GM12878 (cell line): ENCODE measurements at regions not wholly inside any gene's neighbourhood (a gene's known extent, or its start where the extent isn't known, plus 50 kb on each side); places are given as distances from the start of the nearest gene placed in this dataset.
A peak's percentile ranks its signal among the peaks of the same experiment; 100 is the strongest.

ENCODE experiments used
- ATAC-seq: fragments of 200-7000 bp; cut with Tn5 transposase; 3 replicates; pipeline ENCODE4 v1.9.1; 2020; ENCODE audit warnings: mild to moderate bottlenecking, moderate library complexity
- BruUV-seq: library from RNA; stranded (reverse); fragments of 400-500 nt; replicated peaks from 2 replicates; lab custom pipeline; 2021; lab: Mats Ljungman, UMichigan
- CTCF ChIA-PET: fragments of 300-600 bp; sonication (Branson Sonifier 250); formaldehyde crosslinking; extraction: SDS; loops from one replicate; lab custom pipeline; 2021; ENCODE audit warnings: inconsistent platforms; lab: Yijun Ruan, JAX
- POLR2A ChIA-PET: fragments of 350-600 bp; formaldehyde crosslinking; extraction: SDS; loops from one replicate; lab custom pipeline; 2021; ENCODE audit warnings: inconsistent platforms; lab: Charles Lee
- RAD21 ChIA-PET: fragments of 300-600 bp; sonication (Branson Sonifier 250); formaldehyde crosslinking; loops from one replicate; lab custom pipeline; 2023; ENCODE audit warnings: antibody characterized with exemption; ENCODE audit not compliant: unreplicated experiment; lab: Charles Lee
- SMC1A ChIA-PET: fragments of 300-600 bp; sonication (Branson Sonifier 250); formaldehyde crosslinking; loops from one replicate; lab custom pipeline; 2023; ENCODE audit not compliant: unreplicated experiment, uncharacterized antibody; lab: Charles Lee
- DNase-seq: peaks from one replicate; pipeline ENCODE4 v3.0.0-alpha.2; 2011; ENCODE audit warnings: low read depth, low spot score
- FAIRE-seq: peaks from 3 replicates; lab custom pipeline; 2011; peaks lifted over from hg19 to GRCh38; lab: Jason Lieb, UNC
- H2AFZ ChIP-seq: 2 replicates; pipeline ENCODE4 v1.6.0; 2011; ENCODE audit warnings: low read depth, low read length, control low read depth; ENCODE audit not compliant: control insufficient read depth
- H3K27ac ChIP-seq: 2 replicates; pipeline ENCODE4 v1.5.1; 2011; ENCODE audit warnings: control low read depth; ENCODE audit not compliant: control insufficient read depth, insufficient read depth
- H3K27me3 ChIP-seq, 2 experiments: replicated peaks in 1 of 2; 2 replicates each; pipeline versions ENCODE4 v1.6.0 to v1.6.1; 2011; ENCODE audit warnings: low read length in 1 of 2; ENCODE audit not compliant: control insufficient read depth in 2 of 2, insufficient read depth in 2 of 2
- H3K36me3 ChIP-seq, 2 experiments: 2 replicates each; pipeline ENCODE4 v1.5.1; 2011; ENCODE audit warnings: low read length in 1 of 2; ENCODE audit not compliant: control insufficient read depth in 2 of 2, insufficient read depth in 2 of 2
- H3K4me1 ChIP-seq: 2 replicates; pipeline ENCODE4 v1.6.1; 2011; ENCODE audit warnings: mild to moderate bottlenecking, low read length, moderate library complexity, mixed read lengths; ENCODE audit not compliant: control insufficient read depth, insufficient read depth
- H3K4me2 ChIP-seq: 2 replicates; pipeline ENCODE4 v1.6.0; 2011; ENCODE audit warnings: control low read depth; ENCODE audit not compliant: control insufficient read depth, insufficient read depth
- H3K4me3 ChIP-seq: fragments of 200-600 bp; sonication (generic); 2 replicates; pipeline ENCODE4 v1.5.1; 2016
- H3K79me2 ChIP-seq: 2 replicates; pipeline ENCODE4 v1.6.0; 2011; ENCODE audit warnings: low read length; ENCODE audit not compliant: control insufficient read depth, insufficient read depth
- H3K9ac ChIP-seq: 2 replicates; pipeline ENCODE4 v1.8.0; 2011; ENCODE audit warnings: low read length, control low read depth, mixed read lengths; ENCODE audit not compliant: control insufficient read depth, insufficient read depth
- H3K9me3 ChIP-seq: replicated peaks from 3 replicates; pipeline ENCODE4 v1.5.1; 2011; ENCODE audit warnings: mild to moderate bottlenecking, low read length; ENCODE audit not compliant: control insufficient read depth, insufficient read depth
- H4K20me1 ChIP-seq: 2 replicates; pipeline ENCODE4 v1.6.0; 2011; ENCODE audit not compliant: control insufficient read depth, insufficient read depth
- ASH2L ChIP-seq: fragments of 300-600, 200-600 bp; sonication (generic); IDR thresholded peaks from 2 replicates; pipeline ENCODE4 v1.6.1; 2017; ENCODE audit warnings: low read depth, mild to moderate bottlenecking, borderline replicate concordance
- PAX8 ChIP-seq: fragments of 450-650 bp; IDR thresholded peaks from 2 replicates; pipeline ENCODE4 v1.6.1; 2017; ENCODE audit warnings: mild to moderate bottlenecking, moderate library complexity
- ZNF384 ChIP-seq: IDR thresholded peaks from 2 replicates; pipeline ENCODE4 v1.6.1; 2012; ENCODE audit warnings: low read depth, mild to moderate bottlenecking, low read length, improper control_type of control experiment, borderline replicate concordance
- WGBS: methylation state at CpG from one replicate; pipeline ENCODE4 v1.1.6; 2016; ENCODE audit warnings: low lambda C conversion rate; ENCODE audit not compliant: insufficient replicate concordance, insufficient coverage; ENCODE audit errors: missing lambda C conversion rate; 5-methylcytosine and 5-hydroxymethylcytosine counted together
- in situ Hi-C: fragments of 300-500 bp; cut with MboI; formaldehyde crosslinking; loops from 9 replicates; pipeline ENCODE4 v1.14.3; 2018; ENCODE audit warnings: mixed read lengths
- intact Hi-C: fragments of 100-400 bp; cut with micrococcal nuclease; formaldehyde crosslinking; loops from one replicate; pipeline ENCODE4 v1.14.2; 2022; ENCODE audit not compliant: unreplicated experiment
- TF ChIP-seq, protein P1 (sequence below): fragments of 450-650 bp; IDR thresholded peaks from 2 replicates; pipeline ENCODE4 v1.6.1; 2017; ENCODE audit warnings: mild to moderate bottlenecking
- TF ChIP-seq, protein P2 (sequence below): fragments of 450-650 bp; IDR thresholded peaks from 2 replicates; pipeline ENCODE4 v1.6.1; 2016; ENCODE audit warnings: mild to moderate bottlenecking, moderate library complexity, borderline replicate concordance

- Histone ChIP-seq H2AFZ (peak overlapping the region; percentile 72), H3K36me3 (no peaks in the 10 kb centered on the region), H3K4me1 (peaks cover 12% of the 10 kb centered on the region; the same call in 1 of the 2 replicates), H3K9me3 (peaks cover 3% of the 10 kb centered on the region), H3K27ac (peak overlapping the region; percentile 74), H4K20me1 (no peaks in the 10 kb centered on the region), H3K4me2 (peak overlapping the region; percentile 66), H3K9ac (peak overlapping the region; percentile 63), H3K27me3 (no peaks in the 10 kb centered on the region), H3K4me3 (peak overlapping the region; percentile 48; the same call in 1 of the 2 replicates), H3K79me2 (peaks cover 24% of the 10 kb centered on the region)
- TF ChIP-seq, protein P1, sequence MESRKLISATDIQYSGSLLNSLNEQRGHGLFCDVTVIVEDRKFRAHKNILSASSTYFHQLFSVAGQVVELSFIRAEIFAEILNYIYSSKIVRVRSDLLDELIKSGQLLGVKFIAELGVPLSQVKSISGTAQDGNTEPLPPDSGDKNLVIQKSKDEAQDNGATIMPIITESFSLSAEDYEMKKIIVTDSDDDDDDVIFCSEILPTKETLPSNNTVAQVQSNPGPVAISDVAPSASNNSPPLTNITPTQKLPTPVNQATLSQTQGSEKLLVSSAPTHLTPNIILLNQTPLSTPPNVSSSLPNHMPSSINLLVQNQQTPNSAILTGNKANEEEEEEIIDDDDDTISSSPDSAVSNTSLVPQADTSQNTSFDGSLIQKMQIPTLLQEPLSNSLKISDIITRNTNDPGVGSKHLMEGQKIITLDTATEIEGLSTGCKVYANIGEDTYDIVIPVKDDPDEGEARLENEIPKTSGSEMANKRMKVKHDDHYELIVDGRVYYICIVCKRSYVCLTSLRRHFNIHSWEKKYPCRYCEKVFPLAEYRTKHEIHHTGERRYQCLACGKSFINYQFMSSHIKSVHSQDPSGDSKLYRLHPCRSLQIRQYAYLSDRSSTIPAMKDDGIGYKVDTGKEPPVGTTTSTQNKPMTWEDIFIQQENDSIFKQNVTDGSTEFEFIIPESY, result no peak
- TF ChIP-seq PAX8 (no peak), ASH2L (no peak), ZNF384 (peak; percentile 70; the same call in 1 of the 2 replicates)
- TF ChIP-seq, protein P2, sequence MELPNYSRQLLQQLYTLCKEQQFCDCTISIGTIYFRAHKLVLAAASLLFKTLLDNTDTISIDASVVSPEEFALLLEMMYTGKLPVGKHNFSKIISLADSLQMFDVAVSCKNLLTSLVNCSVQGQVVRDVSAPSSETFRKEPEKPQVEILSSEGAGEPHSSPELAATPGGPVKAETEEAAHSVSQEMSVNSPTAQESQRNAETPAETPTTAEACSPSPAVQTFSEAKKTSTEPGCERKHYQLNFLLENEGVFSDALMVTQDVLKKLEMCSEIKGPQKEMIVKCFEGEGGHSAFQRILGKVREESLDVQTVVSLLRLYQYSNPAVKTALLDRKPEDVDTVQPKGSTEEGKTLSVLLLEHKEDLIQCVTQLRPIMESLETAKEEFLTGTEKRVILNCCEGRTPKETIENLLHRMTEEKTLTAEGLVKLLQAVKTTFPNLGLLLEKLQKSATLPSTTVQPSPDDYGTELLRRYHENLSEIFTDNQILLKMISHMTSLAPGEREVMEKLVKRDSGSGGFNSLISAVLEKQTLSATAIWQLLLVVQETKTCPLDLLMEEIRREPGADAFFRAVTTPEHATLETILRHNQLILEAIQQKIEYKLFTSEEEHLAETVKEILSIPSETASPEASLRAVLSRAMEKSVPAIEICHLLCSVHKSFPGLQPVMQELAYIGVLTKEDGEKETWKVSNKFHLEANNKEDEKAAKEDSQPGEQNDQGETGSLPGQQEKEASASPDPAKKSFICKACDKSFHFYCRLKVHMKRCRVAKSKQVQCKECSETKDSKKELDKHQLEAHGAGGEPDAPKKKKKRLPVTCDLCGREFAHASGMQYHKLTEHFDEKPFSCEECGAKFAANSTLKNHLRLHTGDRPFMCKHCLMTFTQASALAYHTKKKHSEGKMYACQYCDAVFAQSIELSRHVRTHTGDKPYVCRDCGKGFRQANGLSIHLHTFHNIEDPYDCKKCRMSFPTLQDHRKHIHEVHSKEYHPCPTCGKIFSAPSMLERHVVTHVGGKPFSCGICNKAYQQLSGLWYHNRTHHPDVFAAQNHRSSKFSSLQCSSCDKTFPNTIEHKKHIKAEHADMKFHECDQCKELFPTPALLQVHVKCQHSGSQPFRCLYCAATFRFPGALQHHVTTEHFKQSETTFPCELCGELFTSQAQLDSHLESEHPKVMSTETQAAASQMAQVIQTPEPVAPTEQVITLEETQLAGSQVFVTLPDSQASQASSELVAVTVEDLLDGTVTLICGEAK, result no peak
- WGBS, result 3% methylated on average over 4 of the region's 4 CpGs
- RAD21 ChIA-PET, result interaction anchor here (0.7 to 1.8 kb wide), 8 partner anchors 14 to 222 kb away, joined by 3 to 8 read pairs (median 4); no protein-coding TSS in a partner anchor
- ATAC-seq (peak; percentile 71), DNase-seq (no peak), FAIRE-seq (peak; percentile 47)
- in situ Hi-C loops, result no loop called here
- POLR2A ChIA-PET, result interaction anchor here (0.6 to 1.8 kb wide), 4 partner anchors 28 to 83 kb away, joined by 3 to 4 read pairs (median 3); no protein-coding TSS in a partner anchor
- TSS peak; percentile 7 for BruUV-seq
- SMC1A ChIA-PET, result interaction anchor here (0.7 to 1.7 kb wide), 13 partner anchors 11 to 159 kb away, joined by 3 to 9 read pairs (median 4); no protein-coding TSS in a partner anchor
- CTCF ChIA-PET, result interaction anchor here (0.6 to 1.2 kb wide), 5 partner anchors 25 to 377 kb away, joined by 3 to 4 read pairs (median 3); no protein-coding TSS in a partner anchor
- intact Hi-C loops, result loop anchor here (2.0 to 5.0 kb wide), 2 partner anchors 58 to 142 kb away; no protein-coding TSS in a partner anchor
These were observed 195.4 kb downstream of the ZEB2 start for GRCh38 chr2:144324446-144325045.
